A549 (cell line): ENCODE measurements at regions not wholly inside any gene's neighbourhood (a gene's known extent, or its start where the extent isn't known, plus 50 kb on each side); places are given as distances from the start of the nearest gene placed in this dataset.

Source experiments
- CBX2 ChIP-seq: fragments of 200-600 bp; sonication (generic); IDR thresholded peaks from 2 replicates; pipeline ENCODE4 v1.6.1; 2016; ENCODE audit warnings: low read depth, mild to moderate bottlenecking, borderline replicate concordance
- CBX8 ChIP-seq: fragments of 200-600 bp; sonication (generic); IDR thresholded peaks from 2 replicates; pipeline ENCODE4 v1.6.1; 2016
- CEBPB ChIP-seq, 2 experiments: fragments of >200 bp in 1 of 2; sonication (Bioruptor Twin) in 1 of 2; formaldehyde crosslinking in 1 of 2; IDR thresholded peaks; 2 replicates each; pipeline ENCODE4 v1.6.1; 2012 to 2016
- CTCF ChIP-seq: fragments of >200 bp; sonication (Bioruptor Twin); formaldehyde crosslinking; IDR thresholded peaks from 3 replicates; pipeline ENCODE4 v1.5.1; 2016
- HOXA7 ChIP-seq: fragments of 250-450 bp; sonication (Bioruptor Pico); IDR thresholded peaks from 2 replicates; pipeline ENCODE4 v1.5.0; 2020; ENCODE audit warnings: mild to moderate bottlenecking, moderate library complexity
- JUNB ChIP-seq: fragments of >200 bp; sonication (Bioruptor Twin); formaldehyde crosslinking; IDR thresholded peaks from 2 replicates; pipeline ENCODE4 v1.6.1; 2016
- KDM1A ChIP-seq: fragments of 200-600 bp; sonication (generic); IDR thresholded peaks from 2 replicates; pipeline ENCODE4 v1.6.1; 2016; ENCODE audit warnings: low read depth, mild to moderate bottlenecking
- PHF8 ChIP-seq: fragments of 200-600 bp; sonication (generic); IDR thresholded peaks from 2 replicates; pipeline ENCODE4 v1.6.1; 2016; ENCODE audit warnings: low read depth, mild to moderate bottlenecking, antibody characterized with exemption, moderate library complexity, borderline replicate concordance
- POLR2A ChIP-seq: IDR thresholded peaks from 2 replicates; pipeline ENCODE4 v1.6.1; 2012; ENCODE audit warnings: mild to moderate bottlenecking, low read length
- RAD21 ChIP-seq, 2 experiments: fragments of >200 bp in 1 of 2; sonication (Bioruptor Twin) in 1 of 2; formaldehyde crosslinking in 1 of 2; IDR thresholded peaks in 1 of 2; conservative IDR thresholded peaks in 1 of 2; 2 replicates in 1 of 2; 3 replicates in 1 of 2; pipeline ENCODE4 v1.6.1; 2012 to 2018; ENCODE audit warnings: inconsistent platforms in 1 of 2
- REST ChIP-seq: fragments of 200-600 bp; sonication (generic); IDR thresholded peaks from 2 replicates; pipeline ENCODE4 v1.6.1; 2016; ENCODE audit warnings: antibody characterized with exemption, mild to moderate bottlenecking, moderate library complexity

- TF ChIP-seq CTCF (no peak), HOXA7 (no peak), CEBPB (IDR thresholded peaks at IDR 0.05) (no peak), POLR2A (no peak), PHF8 (no peak), CBX8 (no peak), CBX2 (no peak), KDM1A (no peak), RAD21 (conservative IDR thresholded peaks at IDR 0.05 in 1 of 2, IDR thresholded peaks at IDR 0.05 in 1 of 2) (no peak), REST (no peak), JUNB (no peak)
These were observed 373.8 kb downstream of the LMO4 start for GRCh38 chr1:87702455-87702854.
